HG03442 (cell line): ENCODE measurements at regions not wholly inside any gene's neighbourhood (a gene's known extent, or its start where the extent isn't known, plus 50 kb on each side); places are given as distances from the start of the nearest gene placed in this dataset.
"Not testable (repeated sequence)": the region's sequence is repeated elsewhere in the genome, so short reads cannot be mapped to it uniquely, and the experiment has no call there.

ENCODE experiments used
- ATAC-seq: cut with Tn5 transposase; IDR thresholded peaks from one replicate; pipeline ENCODE4 v1.9.1; 2021; ENCODE audit warnings: mild to moderate bottlenecking, moderate library complexity; ENCODE audit not compliant: unreplicated experiment

- no peak for ATAC-seq
These were observed 106.0 kb downstream of the MEX3B start for GRCh38 chr15:81939604-81940440.

GRCh38 chr15:81937189-81937588 lies 108.6 kb downstream of the MEX3B start:
- ATAC-seq, result no peak

- ATAC-seq, result no peak
These were observed 115.0 kb downstream of the MEX3B start for GRCh38 chr15:81930582-81931369.

- ATAC-seq, result no peak
These were observed 116.3 kb downstream of the MEX3B start for GRCh38 chr15:81929557-81929956.

- ATAC-seq, result no peak
These were observed 118.8 kb downstream of the MEX3B start for GRCh38 chr15:81926981-81927380.

- ATAC-seq, result no peak
These were observed 121.1 kb downstream of the MEX3B start for GRCh38 chr15:81924729-81925128.

- no peak for ATAC-seq
These were observed 122.1 kb downstream of the MEX3B start for GRCh38 chr15:81923561-81924350.

- no peak for ATAC-seq
These were observed 123.7 kb downstream of the MEX3B start for GRCh38 chr15:81922143-81922542.

- ATAC-seq, result no peak
These were observed 124.7 kb downstream of the MEX3B start for GRCh38 chr15:81921163-81921562.

GRCh38 chr15:81918767-81919166 lies 127.1 kb downstream of the MEX3B start:
- not testable (repeated sequence) for ATAC-seq

- ATAC-seq, result no peak
These were observed 129.4 kb downstream of the MEX3B start for GRCh38 chr15:81916451-81916850.

- ATAC-seq, result no peak
These were observed 129.8 kb downstream of the MEX3B start for GRCh38 chr15:81915990-81916389.

GRCh38 chr15:81914734-81915256 lies 131.0 kb downstream of the MEX3B start:
- no peak for ATAC-seq

GRCh38 chr15:81914333-81914732 lies 131.5 kb downstream of the MEX3B start:
- no peak for ATAC-seq

- no peak for ATAC-seq
These were observed 134.5 kb downstream of the MEX3B start for GRCh38 chr15:81911022-81911971.

- no peak for ATAC-seq
These were observed 135.3 kb downstream of the MEX3B start for GRCh38 chr15:81910355-81911021.

- ATAC-seq, result no peak
These were observed 136.8 kb downstream of the MEX3B start for GRCh38 chr15:81909011-81909358.

GRCh38 chr15:81908111-81908510 lies 137.7 kb downstream of the MEX3B start:
- no peak for ATAC-seq

- no peak for ATAC-seq
These were observed 138.3 kb downstream of the MEX3B start for GRCh38 chr15:81907521-81907920.
